Activated CD4-positive, alpha-beta T cell treated with anti-CD3 and anti-CD28 coated beads, Interleukin-2, amount 50 U/mL, for 16 hours (primary cell): ENCODE measurements at regions not wholly inside any gene's neighbourhood (a gene's known extent, or its start where the extent isn't known, plus 50 kb on each side); places are given as distances from the start of the nearest gene placed in this dataset.

Source experiments
- DNase-seq: peaks from one replicate; pipeline ENCODE4 v3.0.0-alpha.2; 2020

DNA sequence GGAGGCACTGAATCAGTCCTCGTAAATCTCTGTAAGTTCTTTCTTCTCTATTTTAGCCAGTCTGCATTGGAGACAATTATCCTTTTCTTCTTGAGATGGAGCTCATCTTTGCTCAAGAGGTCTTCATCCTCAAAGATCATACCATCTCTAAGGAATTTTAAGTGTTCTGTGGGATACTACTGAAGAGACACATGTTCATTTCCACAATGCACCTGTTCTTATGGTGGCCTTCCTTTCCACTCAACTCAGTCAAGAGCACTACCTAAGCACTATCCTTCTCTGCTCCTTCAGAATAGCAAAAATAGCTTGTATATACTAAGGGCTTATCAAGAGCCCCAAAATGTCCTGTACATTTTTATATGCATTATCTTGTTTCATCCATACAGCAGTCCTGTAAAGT, 214.0 kb downstream of the KLF5 start:
- DNase-seq = no peak

DNA sequence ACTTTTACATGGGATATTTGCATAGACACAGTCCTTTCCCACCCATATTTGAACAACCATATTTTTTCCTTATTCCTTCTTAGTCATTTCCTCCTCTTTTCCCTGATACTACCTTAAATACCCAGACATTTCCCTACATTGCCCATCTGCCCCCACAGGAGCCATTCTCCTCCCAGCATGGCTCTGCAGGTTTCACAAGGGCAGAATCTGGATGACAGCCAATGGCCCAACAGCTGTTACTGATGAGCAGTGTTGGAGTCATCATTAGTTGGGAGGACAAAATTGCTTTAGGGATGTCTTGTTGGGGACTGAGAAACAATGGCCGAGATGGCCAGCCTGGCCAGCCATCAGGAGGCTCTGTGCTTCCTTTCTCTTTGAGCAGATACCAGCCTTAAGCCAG, 209.5 kb downstream of the KLF5 start:
- no peak for DNase-seq

DNA sequence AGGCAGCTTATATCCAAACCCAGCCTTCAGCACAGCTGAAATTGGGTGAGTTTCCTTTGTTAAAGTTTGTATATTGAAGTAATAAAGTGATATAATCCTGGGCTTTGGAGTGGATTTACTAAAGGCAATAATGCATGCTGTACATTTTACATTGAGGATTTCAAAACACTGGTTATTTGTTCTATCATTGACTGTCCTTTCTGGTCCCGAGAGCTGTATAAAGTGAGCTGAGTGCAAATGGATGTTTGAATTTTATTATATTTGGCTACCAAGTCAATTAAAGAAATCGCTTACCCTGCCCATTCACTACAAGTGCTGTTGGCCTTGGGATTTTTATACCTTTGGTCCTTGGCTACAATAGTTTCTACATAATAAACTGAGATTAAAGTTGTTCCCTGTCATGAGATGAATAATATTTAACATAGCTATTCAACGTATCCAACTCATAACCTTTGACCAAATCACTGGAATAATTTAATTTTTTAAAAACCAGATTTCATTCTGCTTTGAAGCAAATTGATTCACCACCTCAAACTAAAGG, 207.9 kb downstream of the KLF5 start:
- DNase-seq = no peak

DNA sequence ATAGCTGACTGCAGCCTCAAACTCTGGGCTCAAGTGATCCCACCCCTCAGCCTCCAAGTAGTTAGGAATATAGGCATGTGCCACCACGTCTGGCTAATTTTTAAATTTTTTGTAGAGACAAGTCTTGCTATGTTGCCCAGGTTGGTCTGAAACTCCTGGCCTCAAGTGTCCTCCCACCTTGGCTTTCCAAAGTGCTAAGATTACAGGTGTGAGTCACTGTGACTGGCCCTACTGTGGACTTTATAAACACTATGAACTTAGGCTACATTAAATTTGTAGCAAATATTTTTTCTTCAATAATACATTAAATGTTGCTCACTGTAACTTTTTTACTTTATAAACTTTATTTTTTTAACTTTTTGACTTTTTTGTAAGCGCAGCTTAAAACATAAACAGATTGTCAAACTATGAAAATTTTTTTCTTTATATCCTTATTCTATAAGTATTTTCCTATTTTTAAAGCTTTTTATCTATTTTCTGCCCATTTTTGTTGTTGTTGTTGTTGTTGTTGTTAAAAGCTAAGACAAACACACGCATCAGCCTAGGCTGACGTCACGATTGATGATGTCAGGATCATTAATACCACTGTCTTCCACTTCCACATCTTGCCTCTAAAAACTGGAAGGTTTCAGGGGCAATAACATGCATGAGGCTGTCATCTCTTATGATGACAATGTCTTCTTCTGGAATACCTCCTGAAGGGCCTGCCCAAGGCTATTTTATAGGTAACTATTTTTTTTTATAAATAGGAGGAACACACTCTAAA, 204.2 kb downstream of the KLF5 start:
- no peak for DNase-seq

DNA sequence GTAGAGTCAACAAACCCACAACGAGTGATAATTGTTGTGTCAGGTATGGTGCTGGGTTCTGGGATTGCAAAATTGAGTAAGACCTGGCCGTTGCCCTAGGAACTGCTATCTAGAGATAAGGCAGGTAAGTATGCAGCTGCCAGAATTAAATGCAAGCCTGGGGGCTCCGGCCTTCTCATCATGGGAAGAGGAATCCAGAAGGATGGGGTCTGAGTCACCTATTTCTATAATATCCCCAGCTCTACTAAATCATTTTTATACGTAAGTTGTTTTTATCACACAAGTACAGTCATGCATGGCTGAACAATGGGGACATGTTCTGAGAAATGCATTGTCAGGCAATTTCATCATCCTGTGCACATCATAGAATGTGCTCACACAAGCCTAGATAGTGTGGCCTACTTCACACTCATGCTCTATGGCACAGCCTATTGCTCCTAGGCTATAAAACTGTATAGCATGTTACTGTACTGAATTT, 203.0 kb downstream of the KLF5 start:
- DNase-seq = no peak

DNA sequence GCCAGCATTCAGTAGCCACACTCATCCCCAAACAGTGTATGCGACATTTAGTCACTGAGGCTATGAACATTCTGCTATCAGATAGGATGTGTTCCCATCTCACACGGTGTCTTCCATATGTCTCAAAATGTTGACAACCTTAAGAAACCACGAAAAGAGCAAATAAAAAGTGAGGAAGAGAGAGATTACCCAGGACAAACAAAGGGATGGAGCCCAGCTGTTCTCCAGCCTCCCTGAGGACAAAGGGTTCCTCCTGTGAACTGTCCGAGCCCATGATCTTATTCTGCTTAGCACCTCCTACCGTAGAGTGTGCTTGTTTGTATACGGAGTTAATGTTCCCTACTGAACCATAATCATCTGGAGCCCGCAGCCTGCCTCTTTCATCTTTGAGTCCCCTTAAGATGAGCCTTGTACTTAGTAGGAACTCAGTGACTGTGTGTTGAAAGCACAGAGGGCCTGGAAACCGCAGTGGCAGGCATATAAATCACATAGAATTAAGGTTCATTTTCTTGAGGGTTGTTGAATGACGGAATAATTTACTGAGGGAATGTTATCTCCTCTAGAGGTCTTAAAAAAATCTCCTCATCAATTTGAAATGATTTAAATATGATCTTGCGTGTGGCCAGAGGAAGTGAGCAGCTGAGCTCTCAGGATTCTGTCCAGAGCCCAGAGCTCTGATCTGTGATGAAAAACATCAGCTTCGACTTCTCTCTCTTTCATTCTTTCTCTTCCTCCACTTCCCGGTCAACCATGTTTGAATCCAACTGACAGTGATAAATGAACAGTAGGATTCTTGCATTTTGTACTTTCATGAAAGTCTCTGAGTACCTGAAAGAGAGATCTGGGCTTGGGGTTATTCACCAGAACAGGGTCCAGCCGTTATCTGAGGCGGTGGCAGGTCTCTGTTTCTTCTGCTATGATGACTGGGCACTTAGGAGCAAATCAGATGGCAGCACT, 200.5 kb downstream of the KLF5 start:
- DNase-seq = no peak

DNA sequence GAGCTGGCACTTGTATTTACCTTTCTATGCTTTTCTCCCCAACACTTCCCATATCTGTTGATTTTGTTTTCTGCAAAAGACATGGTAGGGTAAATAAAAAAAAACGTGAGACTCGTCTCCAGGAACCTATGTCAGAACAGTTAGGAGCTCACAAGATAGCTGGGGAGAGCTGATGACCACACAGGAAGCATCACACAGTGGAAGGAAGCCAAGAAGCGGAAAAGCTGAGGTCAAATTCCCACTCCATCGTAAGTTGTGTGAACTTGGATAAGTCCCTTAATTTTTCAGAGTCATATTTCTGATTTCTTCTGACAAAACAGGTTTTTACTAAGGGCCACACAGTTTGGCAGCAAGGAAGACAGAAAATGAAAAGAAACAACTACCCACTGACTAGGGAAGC, 199.6 kb downstream of the KLF5 start:
- DNase-seq = no peak

DNA sequence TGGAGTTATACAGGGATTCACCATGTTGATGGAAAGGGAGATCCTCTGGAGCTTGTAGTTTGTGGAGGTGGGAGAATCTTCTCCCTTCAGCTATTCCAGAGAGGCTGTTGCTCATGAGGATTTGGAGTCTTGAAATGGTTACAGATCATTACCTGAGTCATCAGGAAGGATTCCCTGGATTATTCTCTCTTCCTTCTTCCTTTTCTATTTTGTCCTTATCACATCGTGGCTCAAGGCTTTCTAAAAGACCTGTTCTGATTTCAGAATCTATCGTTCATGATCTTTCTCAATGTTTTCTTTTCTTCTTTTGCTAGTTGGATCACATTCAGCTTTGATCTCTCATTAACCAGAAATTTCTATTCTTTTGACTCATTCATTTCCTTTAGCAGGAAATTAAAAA, 196.0 kb downstream of the KLF5 start:
- no peak for DNase-seq

DNA sequence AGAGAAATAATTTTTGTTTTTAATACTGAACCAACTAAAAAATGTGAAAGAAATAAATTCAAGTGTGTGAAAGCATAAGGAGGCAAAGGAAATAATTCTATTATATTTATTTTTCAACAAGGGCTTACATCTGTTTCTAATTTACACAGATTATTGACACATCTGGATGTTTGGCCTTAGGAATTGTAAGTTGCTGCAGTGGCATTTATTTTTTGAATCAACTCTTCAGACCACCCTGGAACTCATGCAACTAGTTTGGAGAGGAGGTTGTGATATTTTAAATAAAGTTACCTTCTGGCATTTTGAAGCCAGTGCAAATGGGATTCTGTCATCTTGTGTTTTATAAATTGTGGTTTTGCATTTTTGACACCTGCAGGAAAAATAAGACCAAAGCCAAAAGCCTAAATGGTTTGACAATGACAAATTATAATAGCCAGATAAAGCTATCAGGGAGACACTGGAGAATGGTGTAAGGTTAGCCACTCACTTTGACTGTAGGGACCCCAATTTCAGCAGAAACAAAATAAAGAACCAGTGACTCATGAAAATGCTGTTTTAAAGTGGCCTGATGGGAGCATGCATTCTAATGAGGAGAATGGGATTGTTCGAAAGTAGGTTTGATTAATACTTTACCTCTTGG, 192.9 kb downstream of the KLF5 start:
- no peak for DNase-seq

DNA sequence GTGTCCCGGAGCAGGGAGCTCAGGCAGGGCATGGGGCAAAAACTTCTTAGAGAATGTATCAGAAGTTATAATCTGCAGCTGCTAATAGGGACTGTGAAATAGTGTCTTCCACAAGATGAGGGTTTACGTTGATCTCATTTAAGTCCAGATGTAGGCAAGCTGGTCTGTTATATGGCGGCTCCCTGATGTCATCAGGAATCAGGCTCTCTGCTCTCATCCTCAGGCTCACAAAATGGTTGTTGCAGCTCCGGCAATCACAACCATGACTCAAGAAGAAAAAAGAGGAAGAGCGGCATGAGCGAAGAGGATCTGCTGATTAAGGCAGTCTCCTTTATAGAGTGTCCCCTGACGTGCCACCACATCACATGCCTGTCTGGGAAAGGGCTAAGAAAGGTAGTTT, 191.3 kb downstream of the KLF5 start:
- no peak for DNase-seq

DNA sequence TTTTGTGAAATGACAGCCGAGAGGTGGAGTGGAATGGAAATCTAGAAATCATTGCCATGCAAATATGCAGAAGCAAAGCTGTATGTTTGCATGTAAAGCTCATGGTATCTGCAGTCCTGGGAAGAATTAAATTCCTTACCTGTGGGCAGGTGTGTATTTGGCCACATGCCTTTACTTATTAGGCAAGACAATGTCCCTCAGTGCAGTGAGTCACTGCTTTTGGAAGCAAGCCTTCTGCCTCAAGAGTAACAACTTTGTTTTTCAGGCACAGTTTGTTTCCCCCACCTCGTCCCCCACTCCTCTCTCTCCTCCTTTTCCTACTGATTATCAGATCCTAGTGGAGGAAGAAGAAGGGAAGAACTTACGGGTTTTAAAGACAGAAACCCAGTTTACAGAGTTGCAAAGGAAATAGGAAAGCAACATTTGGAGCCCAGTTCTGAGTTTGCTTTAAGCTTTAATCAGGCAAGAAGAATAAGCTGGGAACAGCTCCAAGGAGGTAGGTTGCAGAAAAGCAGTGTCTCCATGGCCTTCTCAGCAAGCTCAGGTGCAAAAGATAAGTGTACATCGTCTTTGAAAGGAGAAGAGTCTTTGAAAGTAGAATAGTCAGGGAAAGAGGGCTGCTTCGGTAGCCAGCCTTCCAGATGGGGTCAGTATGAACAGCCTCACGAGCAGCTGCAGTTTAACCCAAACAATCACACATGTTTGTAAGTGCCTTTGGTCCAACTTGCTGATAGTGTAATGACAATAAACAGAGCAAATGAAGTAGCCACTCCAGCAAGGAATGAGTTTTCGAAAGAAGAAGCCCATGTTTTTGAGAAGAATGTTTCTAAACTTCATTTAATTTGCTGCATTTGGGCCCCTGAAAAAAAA, 190.1 kb downstream of the KLF5 start:
- DNase-seq = no peak

DNA sequence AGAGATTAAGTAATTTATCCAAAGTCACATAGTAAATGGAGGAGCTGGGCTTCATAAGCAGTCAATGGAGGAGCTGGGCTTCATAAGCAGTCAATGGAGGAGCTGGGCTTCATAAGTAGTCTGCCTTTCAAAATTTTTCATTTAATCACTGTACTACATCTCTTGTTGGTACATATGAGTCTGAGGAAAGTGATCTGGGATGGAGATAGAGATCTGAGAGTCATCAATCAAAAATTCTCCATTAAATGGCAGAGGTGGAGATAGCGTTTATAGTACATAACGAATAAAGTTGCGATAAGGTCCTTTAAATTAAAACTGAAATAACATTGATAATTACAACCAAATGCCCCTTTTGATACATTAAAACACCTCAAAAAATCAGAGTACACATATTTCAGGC, 189.3 kb downstream of the KLF5 start:
- no peak for DNase-seq

DNA sequence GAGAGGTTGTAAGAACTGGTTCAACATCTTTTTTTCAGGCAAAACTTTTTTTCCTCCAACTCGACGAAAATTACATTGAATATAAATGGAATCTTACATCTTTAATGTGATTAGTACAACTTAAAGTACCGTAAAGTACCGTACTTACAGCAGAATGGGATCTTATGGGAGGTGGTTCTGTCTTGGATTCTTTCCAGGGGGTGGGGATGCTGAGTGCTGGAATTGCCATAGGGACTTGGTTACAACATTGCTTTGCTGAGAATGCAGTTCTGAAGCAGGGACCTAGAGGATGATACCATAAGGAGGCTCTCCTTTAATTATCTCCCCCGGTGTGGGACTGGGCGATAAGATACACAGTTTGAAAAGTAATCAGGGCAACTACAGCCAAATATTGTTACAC, 186.4 kb downstream of the KLF5 start:
- no peak for DNase-seq

DNA sequence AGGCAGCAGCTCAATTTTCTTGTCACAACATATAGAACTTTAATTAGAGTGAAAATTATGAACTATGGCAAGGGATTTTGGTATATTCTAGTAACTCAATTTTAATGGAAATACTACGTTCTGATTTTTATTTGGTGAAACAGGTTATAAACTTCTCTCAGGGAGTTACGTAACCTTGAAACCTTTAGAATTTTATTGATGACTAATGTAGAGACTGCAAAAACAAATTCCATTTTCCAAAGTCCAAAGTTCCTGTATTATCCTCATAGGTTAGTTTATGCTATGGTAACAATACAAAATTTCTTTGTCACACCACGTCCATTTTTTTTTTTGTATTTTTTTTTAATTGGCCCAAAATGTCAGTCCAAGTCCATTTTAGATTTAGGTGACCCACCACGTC, 185.7 kb downstream of the KLF5 start:
- no peak for DNase-seq

DNA sequence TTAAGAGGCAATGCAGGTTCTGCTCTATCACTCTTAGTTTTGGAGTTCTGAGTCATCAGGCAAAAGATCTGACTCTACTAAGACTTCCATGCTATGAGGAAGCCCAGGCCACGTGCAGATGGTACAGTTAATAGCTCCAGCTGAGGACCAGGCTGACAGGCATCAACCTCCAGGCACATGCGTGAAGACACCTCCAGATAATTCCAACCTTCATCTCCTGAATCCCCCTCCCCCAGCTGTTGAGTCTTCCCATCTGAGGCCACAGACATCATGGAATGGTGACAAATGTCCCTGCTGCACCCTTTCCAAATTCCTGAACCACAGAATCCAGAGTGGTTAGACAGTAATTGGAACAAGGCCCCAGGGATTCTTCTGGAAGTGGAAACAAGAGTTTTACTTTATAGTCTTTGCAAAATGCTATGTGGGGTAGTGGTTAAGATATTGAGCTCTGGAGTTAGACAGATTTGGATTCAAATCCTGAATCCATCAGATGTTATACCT, 183.8 kb downstream of the KLF5 start:
- no peak for DNase-seq

DNA sequence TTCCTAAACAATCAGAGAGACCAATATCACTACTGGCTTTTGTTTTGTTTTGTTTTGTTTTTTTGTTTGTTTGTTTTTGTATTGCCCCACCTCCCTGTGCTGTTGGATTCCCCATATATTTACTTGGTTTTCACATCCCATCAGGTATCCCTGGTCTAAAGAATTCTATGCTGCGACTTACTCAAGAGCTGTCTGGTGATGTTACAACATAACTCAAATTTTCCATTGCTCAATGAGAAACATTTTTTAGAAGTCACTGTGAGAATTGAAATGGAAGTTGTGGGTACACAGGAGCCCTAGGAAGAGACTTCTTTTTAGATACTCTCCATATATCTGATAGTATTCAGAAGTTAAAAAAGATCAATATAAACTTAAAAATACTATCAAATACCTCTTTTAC, 181.4 kb downstream of the KLF5 start:
- no peak for DNase-seq

DNA sequence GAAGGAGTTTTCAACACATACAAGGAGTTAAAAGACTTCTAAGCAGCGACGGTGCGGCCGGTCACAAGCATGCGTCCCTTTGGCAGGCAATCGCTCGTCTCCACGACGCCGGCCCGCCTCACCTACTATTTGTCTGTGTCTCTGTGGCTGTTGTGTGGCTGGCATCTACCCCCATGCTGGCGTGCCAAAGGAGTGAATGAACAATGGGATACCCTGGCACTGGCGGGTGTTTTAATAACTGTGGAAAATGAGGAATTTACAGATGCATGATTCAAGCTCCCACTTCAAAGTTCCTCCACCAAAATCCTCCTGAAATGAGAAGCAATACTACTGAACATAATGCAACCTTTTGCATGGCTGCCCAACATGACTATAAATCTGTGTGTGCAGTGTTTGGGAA, 176.6 kb downstream of the KLF5 start:
- DNase-seq = no peak

DNA sequence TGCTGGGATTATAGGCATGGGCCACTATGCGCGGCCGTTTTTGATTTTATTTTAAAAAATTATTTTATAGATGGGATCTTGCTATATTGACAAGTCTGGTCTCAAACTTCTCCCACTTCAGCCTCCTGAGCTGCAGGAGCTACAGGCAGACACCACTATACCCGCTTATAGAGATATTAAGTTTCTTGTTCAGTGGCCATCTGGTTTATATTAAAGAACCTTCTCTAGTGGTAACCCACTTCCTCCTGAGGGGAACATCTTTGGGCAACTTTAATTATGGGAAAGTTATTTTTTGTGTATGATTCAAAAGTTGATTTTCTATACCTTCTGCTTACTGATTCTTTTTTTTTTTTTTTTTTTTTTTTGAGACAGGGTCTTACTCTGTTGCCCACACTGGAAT, 172.7 kb downstream of the KLF5 start:
- DNase-seq = no peak

DNA sequence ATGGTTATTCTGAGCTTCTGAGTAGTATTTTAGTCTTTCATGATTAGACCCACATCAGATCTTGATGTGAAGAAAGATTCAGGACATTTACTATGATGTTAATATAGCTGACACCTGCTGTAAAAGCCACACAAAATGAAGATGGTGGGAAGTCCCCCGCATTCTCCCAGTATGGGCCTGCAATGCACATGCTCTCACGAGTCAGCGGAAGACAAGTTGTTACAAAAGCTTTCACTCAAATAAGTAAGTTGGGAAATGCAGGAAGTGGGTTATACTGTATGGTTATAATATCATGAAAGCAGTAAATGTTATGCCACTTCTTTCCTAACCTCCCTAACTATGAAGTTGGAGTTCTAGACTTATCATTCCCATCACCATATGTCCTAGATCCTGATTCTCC, 171.9 kb downstream of the KLF5 start:
- peak; percentile 6 for DNase-seq

DNA sequence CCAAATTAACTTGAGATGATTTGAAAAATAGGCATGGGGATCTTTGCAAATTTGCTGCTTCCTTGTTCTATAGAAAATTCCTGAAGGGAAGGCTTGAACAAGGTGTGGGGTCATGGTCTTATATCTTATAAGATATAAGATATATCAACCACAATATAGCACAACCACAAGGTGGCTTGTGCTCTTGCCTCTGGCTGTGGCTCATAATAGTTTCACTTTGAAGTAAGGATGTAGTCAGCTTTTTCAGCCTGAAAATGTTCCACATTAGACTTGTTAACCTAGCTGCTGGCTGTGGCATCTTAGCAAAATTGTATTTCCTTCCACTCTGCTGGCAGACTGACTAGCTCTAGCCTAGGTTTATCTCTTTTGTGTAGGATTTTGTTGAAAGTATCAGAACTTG, 169.7 kb downstream of the KLF5 start:
- peak; percentile 59 for DNase-seq

DNA sequence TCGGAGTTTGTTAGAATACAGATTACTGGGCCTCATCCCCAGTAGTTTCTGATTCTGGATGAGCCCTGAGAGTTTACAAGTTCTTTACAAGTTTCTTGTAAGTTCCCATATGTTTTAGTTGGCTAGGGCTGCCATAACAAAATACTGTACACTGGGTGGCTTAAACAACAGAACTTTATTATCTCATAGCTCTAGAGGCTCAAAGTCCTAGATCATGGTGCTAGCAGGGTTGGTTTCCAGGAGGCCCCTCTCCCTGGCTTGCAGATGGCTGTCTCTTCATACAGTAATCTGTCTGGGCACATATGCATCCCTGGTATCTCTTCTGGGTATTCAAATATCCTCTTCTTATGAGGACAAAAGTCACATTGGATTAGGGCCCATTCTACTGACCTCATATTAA, 167.2 kb downstream of the KLF5 start:
- no peak for DNase-seq

DNA sequence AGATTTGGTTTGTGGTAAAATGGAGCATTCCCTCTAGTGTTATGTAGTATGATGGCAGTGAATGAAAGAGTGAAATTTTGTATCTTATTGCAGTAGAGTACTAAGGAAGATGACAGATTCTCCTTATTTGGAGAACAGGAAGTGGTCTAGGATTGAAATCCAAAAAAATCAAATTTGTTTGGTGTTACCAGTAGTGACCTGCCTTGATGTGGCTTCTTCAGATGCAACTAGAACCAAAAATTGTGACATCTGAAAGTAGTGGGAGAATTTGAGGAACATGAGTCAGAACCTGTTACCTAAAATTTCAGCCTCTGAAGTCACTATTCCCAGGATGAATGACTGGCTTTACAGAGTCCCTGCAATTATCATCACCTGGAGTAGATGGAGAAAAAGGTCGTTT, 165.9 kb downstream of the KLF5 start:
- DNase-seq = peak; percentile 41
